ENCODE measurements at regions not wholly inside any gene's neighbourhood (a gene's known extent, or its start where the extent isn't known, plus 50 kb on each side); places are given as distances from the start of the nearest gene placed in this dataset.

GRCh38 chr5:164253764-164254163 is 748.3 kb downstream of the MAT2B start:
- DNase-seq (ENCODE audit: low read depth), result no peak
- TF ChIP-seq, protein P1, sequence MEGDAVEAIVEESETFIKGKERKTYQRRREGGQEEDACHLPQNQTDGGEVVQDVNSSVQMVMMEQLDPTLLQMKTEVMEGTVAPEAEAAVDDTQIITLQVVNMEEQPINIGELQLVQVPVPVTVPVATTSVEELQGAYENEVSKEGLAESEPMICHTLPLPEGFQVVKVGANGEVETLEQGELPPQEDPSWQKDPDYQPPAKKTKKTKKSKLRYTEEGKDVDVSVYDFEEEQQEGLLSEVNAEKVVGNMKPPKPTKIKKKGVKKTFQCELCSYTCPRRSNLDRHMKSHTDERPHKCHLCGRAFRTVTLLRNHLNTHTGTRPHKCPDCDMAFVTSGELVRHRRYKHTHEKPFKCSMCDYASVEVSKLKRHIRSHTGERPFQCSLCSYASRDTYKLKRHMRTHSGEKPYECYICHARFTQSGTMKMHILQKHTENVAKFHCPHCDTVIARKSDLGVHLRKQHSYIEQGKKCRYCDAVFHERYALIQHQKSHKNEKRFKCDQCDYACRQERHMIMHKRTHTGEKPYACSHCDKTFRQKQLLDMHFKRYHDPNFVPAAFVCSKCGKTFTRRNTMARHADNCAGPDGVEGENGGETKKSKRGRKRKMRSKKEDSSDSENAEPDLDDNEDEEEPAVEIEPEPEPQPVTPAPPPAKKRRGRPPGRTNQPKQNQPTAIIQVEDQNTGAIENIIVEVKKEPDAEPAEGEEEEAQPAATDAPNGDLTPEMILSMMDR (IDR thresholded peaks at IDR 0.05; ENCODE audit: control insufficient read depth, extremely low read depth, insufficient read depth), result no peak
- no peak overlapping the region for H3K4me3 ChIP-seq (ENCODE audit: low read depth, low read length)

DNA sequence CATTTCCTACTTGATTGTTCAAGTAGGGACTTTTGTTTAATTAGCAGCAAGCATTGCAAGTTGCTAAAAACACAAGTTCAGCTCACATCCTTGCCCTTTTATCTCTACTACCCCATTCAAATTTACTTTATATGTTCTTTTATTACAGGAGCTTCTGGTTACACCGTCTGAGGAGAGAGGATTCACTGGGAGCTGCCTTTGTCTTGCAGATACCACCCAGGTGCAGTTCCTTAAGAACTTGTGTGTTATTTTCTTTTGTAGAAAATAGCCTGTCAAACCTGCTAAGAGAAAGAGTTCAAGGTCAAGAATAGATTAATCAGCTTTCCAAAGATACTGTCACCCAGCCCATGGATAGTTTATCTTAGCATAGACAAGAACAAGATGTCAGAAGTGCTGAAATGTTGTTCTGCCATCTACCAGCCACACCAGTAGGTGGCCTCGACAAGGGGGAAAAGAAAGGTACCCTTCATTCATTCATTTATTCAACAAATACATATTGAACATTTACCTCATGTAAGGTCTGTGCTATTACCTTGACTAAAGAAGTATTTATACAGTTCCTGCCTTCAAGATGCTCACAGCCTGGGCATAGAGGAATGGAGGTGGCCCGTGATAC is 750.3 kb downstream of the MAT2B start:
- no peak for DNase-seq (ENCODE audit: low read depth)
- TF ChIP-seq, protein P1 (IDR thresholded peaks at IDR 0.05; ENCODE audit: control insufficient read depth, extremely low read depth, insufficient read depth), result no peak
- H3K4me3 ChIP-seq (ENCODE audit: low read depth, low read length), result no peak overlapping the region

DNA sequence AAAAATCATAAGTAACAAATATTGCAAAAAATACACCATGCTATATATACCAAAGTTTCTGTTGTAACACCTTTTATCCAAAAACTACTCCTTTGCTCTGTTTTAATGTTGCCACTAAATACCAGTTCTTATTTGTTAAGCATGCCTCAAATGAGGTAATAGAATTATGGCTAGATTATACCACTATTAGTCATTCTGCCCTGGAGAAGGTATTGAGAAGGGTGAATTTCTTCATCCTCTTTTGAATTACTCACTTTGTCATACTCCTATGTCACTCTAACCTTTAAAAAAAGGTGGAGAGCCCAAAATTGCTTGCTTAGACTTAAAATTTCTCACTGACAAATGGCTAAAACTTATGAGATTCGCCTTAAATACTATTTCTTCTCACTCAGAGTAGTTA is 750.9 kb downstream of the MAT2B start:
- no peak for DNase-seq (ENCODE audit: low read depth)
- TF ChIP-seq, protein P1 (IDR thresholded peaks at IDR 0.05; ENCODE audit: control insufficient read depth, extremely low read depth, insufficient read depth), result no peak
- no peak overlapping the region for H3K4me3 ChIP-seq (ENCODE audit: low read depth, low read length)

GRCh38 chr5:164256954-164257353 is 751.5 kb downstream of the MAT2B start:
- DNase-seq (ENCODE audit: low read depth), result no peak
- no peak overlapping the region for H3K4me3 ChIP-seq (ENCODE audit: low read depth, low read length)
- TF ChIP-seq, protein P1 (IDR thresholded peaks at IDR 0.05; ENCODE audit: control insufficient read depth, extremely low read depth, insufficient read depth), result no peak

GRCh38 chr5:164265566-164265965 is 760.1 kb downstream of the MAT2B start:
- DNase-seq (ENCODE audit: low read depth), result no peak
- TF ChIP-seq, protein P1 (IDR thresholded peaks at IDR 0.05; ENCODE audit: control insufficient read depth, extremely low read depth, insufficient read depth), result no peak

GRCh38 chr5:164266571-164266970 is 761.2 kb downstream of the MAT2B start:
- no peak for DNase-seq (ENCODE audit: low read depth)
- H3K4me3 ChIP-seq (ENCODE audit: low read depth, low read length), result no peak overlapping the region
- TF ChIP-seq, protein P1 (IDR thresholded peaks at IDR 0.05; ENCODE audit: control insufficient read depth, extremely low read depth, insufficient read depth), result no peak

More at GRCh38 chr5:164265566-164265965, 760.1 kb downstream of the MAT2B start:
- no peak overlapping the region for H3K4me3 ChIP-seq (ENCODE audit: low read depth, low read length)

GRCh38 chr5:164277720-164278119 is 772.3 kb downstream of the MAT2B start:
- TF ChIP-seq, protein P1 (IDR thresholded peaks at IDR 0.05; ENCODE audit: control insufficient read depth, extremely low read depth, insufficient read depth), result no peak
- H3K4me3 ChIP-seq (ENCODE audit: low read depth, low read length), result no peak overlapping the region
- DNase-seq (ENCODE audit: low read depth), result no peak

Measured in LNCaP clone FGC (cell line).